ENCODE measurements at regions not wholly inside any gene's neighbourhood (a gene's known extent, or its start where the extent isn't known, plus 50 kb on each side); places are given as distances from the start of the nearest gene placed in this dataset.

DNA sequence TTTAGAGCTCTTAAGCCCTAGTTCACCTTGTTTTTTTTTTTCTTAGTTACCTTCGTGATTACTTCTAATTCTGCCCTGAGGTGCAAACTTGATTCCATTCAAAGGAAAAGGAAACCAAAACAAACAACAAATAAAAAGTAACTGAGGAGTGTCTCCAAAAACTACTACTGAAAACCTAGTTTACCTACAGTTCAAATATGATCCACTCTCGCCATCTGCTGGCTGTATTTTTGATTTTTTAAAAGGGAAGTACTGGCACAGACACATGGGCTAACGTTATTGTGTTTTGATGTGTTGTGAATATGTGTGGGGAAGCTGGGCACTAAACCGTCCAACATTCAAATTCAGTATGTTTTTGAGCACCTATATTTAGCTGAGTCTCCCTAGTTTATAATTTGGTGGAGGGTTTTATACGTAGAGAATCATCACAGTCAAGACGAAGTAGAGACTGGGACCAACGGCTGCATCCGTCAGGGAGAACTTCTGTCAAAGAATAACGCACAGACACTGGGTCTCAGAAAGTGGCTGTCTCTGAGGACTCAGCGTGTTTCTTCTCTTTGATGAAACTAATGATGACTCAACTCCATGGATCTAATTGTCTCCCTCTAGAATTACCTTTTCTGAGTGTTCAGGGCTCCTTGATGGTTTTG lies 373.5 kb upstream of the BTBD3 start:
- no peak overlapping the region for H3K4me3 ChIP-seq (ENCODE audit: low read length)
- H3K9me3 ChIP-seq (ENCODE audit: control insufficient read depth, low read length): no peaks in the 10 kb centered on the region
- no peaks in the 10 kb centered on the region for H3K27me3 ChIP-seq (ENCODE audit: control insufficient read depth, insufficient read depth)
- no peak overlapping the region for H3K27ac ChIP-seq (ENCODE audit: low read length)
- H3K4me1 ChIP-seq (ENCODE audit: control insufficient read depth, insufficient read depth, low read length): no peaks in the 10 kb centered on the region
- ATAC-seq: peak in 1 of 2 donors; percentile 65
- intact Hi-C loops (cut with DNase I): loop anchor here (5.0 to 10.0 kb wide), 4 partner anchors 989 to 1569 kb away; no protein-coding TSS in a partner anchor
- no peak for DNase-seq
- 12% methylated on average over 10 of the region's 10 CpGs for WGBS

DNA sequence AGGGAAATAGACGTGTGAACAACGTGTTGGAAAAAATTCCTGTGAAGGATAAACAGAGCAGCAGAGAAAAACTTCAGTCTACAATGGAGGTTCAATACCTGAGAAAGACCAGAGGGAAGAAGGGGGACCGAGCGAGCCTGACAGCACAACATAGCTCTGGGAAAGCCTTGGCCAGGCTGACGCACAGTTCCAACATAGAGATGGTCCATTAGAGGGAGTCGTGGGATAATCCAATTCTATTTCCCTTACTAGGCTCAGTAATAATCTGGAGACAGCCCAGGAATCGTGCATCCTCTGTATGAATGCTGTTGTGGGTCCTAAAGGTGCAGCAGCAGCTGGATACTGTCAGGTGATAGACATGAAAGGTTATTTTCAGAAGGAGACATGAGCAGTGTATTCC lies 370.8 kb upstream of the BTBD3 start:
- ATAC-seq: no peak
- H3K4me3 ChIP-seq (ENCODE audit: low read length): no peak overlapping the region
- no peaks in the 10 kb centered on the region for H3K4me1 ChIP-seq (ENCODE audit: control insufficient read depth, insufficient read depth, low read length)
- H3K9me3 ChIP-seq (ENCODE audit: control insufficient read depth, low read length): no peaks in the 10 kb centered on the region
- H3K27me3 ChIP-seq (ENCODE audit: control insufficient read depth, insufficient read depth): no peaks in the 10 kb centered on the region
- intact Hi-C loops (cut with DNase I): loop anchor here (5.0 to 10.0 kb wide), 4 partner anchors 990 to 1572 kb away; no protein-coding TSS in a partner anchor
- no peak overlapping the region for H3K27ac ChIP-seq (ENCODE audit: low read length)
- no peak for DNase-seq
- WGBS: 60% methylated on average over 7 of the region's 7 CpGs

DNA sequence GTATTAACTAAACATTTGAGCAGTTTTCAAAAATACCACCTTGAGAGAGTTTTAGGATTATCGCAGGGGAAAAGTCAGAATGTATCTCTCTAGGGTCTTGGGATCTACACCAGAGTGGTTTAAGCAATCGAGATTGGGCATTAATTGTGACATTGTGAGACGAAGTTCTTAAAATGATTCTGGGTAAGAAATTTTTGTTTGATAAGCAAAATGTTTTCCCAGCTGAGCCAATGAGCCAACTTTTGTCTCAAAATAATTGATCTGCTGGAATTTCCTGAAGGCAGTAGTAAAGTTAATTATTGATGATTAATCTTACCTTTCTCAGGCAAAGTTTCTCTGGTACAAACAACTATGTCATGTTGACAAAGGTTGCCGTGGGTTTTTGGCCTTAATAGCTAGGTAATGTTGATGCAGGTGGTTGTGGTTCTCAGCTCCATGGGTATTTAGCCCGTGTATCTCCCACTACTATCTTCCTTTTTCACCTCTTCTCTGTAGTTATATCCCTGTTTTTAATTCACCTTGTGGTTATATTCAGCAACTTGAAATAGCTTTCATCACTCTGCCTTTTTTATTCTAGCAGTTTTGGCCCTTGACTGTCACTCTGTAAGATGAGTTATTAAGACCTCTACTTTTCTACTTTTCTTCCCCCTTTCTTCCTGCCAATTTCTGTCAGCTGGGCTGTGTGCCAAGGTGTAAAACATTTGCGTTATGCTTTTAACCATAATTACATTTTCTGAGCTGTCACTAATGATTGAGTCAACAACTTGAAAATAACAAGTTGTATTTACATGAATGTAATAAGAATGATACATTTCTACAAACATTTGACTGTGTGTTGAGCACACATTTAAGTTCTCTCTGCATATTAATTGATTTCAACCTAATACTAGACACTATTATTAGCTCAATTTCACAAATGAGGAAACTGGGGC lies 368.3 kb upstream of the BTBD3 start:
- ATAC-seq: no peak
- WGBS: 66% methylated on average over 6 of the region's 6 CpGs
- intact Hi-C loops (cut with DNase I): loop anchor here (5.0 to 10.0 kb wide), 4 partner anchors 992 to 1575 kb away; no protein-coding TSS in a partner anchor

DNA sequence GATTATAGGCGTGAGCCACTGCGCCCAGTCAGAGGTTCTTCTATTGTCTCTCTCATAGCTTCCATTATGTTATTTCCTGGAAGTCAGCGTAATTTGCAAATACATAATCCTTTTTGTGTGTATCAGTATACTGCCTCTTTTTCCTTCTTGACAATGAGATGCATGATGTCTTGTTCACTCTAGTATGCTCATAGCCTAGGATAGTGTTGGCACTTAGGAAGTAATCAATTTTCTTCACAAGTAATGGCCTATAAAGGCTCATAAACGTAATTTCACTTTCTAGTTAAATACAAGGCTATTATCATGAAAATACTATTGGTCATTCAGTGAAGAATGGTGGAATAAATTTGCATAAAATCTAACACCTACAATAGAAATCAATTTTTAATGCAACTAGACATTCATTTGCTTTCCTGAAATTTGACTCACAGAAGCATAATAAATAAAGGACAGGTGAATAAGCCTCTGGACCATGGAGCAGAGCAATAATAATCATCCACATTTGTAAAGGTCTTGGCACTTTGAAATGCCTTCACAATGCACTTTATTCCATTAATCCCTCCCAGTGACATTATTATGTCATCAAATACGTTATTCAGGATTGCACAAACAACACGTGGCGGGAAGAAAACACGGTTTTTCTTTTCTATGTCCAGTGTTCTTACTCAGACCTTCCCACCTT lies 366.9 kb upstream of the BTBD3 start:
- Histone ChIP-seq H3K4me1 (ENCODE audit: control insufficient read depth, insufficient read depth, low read length) (no peaks in the 10 kb centered on the region), H3K27ac (ENCODE audit: low read length) (no peak overlapping the region), H3K27me3 (ENCODE audit: control insufficient read depth, insufficient read depth) (no peaks in the 10 kb centered on the region), H3K9me3 (ENCODE audit: control insufficient read depth, low read length) (no peaks in the 10 kb centered on the region), H3K4me3 (ENCODE audit: low read length) (no peak overlapping the region)
- DNase-seq (no peak), ATAC-seq (no peak)
- 80% methylated on average over 8 of the region's 8 CpGs for WGBS
- intact Hi-C loops (cut with DNase I): no loop called here

More for the DNA sequence above, 368.3 kb upstream of the BTBD3 start:
- H3K4me3 ChIP-seq (ENCODE audit: low read length): no peak overlapping the region
- H3K27ac ChIP-seq (ENCODE audit: low read length): no peak overlapping the region
- DNase-seq: no peak
- H3K27me3 ChIP-seq (ENCODE audit: control insufficient read depth, insufficient read depth): no peaks in the 10 kb centered on the region
- no peaks in the 10 kb centered on the region for H3K9me3 ChIP-seq (ENCODE audit: control insufficient read depth, low read length)
- H3K4me1 ChIP-seq (ENCODE audit: control insufficient read depth, insufficient read depth, low read length): no peaks in the 10 kb centered on the region

DNA sequence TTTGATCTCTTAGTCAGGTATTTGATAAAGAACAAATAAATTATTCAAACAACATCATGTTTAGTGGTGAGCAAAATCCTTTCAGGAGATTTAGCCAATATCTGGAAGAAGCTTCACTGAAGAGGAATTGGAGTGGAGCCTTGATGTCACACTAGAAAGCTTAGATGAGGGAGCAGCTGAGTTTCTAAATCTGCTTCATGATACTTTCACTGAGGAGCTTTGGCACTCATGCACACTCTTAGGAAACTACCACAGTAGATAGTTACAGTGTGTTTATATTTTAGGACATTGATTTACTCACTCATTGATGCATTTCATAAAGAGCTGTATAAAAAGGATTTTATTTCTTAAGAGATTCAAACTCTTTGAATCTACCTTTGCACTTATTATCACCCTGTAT lies 366.2 kb upstream of the BTBD3 start:
- Histone ChIP-seq H3K4me1 (ENCODE audit: control insufficient read depth, insufficient read depth, low read length) (no peaks in the 10 kb centered on the region), H3K27ac (ENCODE audit: low read length) (no peak overlapping the region), H3K4me3 (ENCODE audit: low read length) (no peak overlapping the region), H3K9me3 (ENCODE audit: control insufficient read depth, low read length) (no peaks in the 10 kb centered on the region), H3K27me3 (ENCODE audit: control insufficient read depth, insufficient read depth) (no peaks in the 10 kb centered on the region)
- DNase-seq (no peak), ATAC-seq (no peak)
- intact Hi-C loops (cut with DNase I): no loop called here

- WGBS: 54% methylated on average over 4 of the region's 4 CpGs
- Histone ChIP-seq H3K27ac (ENCODE audit: low read length) (no peak overlapping the region), H3K27me3 (ENCODE audit: control insufficient read depth, insufficient read depth) (no peaks in the 10 kb centered on the region), H3K4me1 (ENCODE audit: control insufficient read depth, insufficient read depth, low read length) (no peaks in the 10 kb centered on the region), H3K9me3 (ENCODE audit: control insufficient read depth, low read length) (no peaks in the 10 kb centered on the region), H3K4me3 (ENCODE audit: low read length) (no peak overlapping the region)
- DNase-seq: no peak
- intact Hi-C loops (cut with DNase I): no loop called here
- no peak for ATAC-seq
These were observed 364.1 kb upstream of the BTBD3 start for GRCh38 chr20:11553603-11554002.

GRCh38 chr20:11555510-11555909 lies 362.2 kb upstream of the BTBD3 start:
- Histone ChIP-seq H3K27ac (ENCODE audit: low read length) (no peak overlapping the region), H3K9me3 (ENCODE audit: control insufficient read depth, low read length) (no peaks in the 10 kb centered on the region), H3K27me3 (ENCODE audit: control insufficient read depth, insufficient read depth) (no peaks in the 10 kb centered on the region), H3K4me1 (ENCODE audit: control insufficient read depth, insufficient read depth, low read length) (no peaks in the 10 kb centered on the region), H3K4me3 (ENCODE audit: low read length) (no peak overlapping the region)
- 94% methylated on average over 2 of the region's 2 CpGs for WGBS
- no peak for ATAC-seq
- intact Hi-C loops (cut with DNase I): no loop called here
- no peak for DNase-seq

DNA sequence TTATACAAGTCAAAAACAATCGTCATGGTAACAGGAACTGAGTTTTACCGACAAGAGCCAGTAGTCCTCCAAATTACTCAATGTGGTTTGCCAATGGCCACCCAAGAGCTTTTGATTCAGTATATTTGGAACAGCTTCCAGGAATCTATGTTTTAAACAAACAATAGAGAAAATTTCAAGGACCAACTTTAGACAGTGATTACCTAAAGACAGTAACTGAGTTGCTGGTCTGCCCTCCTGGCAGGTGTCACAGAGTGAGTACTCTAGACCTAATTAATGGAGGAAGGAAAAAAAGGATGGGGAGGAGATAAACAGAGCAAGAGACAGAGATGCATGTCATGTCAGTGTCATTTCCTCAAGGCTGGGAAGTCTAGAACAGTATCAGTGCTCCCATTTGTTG lies 361.3 kb upstream of the BTBD3 start:
- no peak overlapping the region for H3K27ac ChIP-seq (ENCODE audit: low read length)
- 72% methylated on average over 2 of the region's 2 CpGs for WGBS
- ATAC-seq (no peak), DNase-seq (no peak)
- intact Hi-C loops (cut with DNase I): no loop called here
- no peaks in the 10 kb centered on the region for H3K9me3 ChIP-seq (ENCODE audit: control insufficient read depth, low read length)
- no peaks in the 10 kb centered on the region for H3K4me1 ChIP-seq (ENCODE audit: control insufficient read depth, insufficient read depth, low read length)
- H3K4me3 ChIP-seq (ENCODE audit: low read length): no peak overlapping the region
- no peaks in the 10 kb centered on the region for H3K27me3 ChIP-seq (ENCODE audit: control insufficient read depth, insufficient read depth)

DNA sequence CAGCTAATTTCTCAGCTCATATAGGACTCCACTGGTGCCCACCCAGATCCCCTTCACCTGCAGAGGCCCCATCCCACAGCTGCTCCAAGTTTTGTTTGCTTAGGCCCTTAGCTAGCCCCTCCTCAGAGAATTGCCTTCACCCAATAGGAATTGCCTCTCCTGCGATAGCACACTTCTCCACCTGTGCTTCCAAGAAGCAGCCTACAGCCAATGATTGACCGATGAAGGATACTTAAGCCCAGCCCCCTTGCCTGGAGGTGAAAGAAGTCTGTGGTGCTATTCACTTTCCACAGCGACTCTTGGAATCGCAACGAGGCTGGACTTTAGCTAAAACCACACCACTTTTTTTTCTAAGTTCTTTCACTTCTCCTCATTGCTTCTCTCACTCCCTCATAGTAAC lies 353.2 kb upstream of the BTBD3 start:
- DNase-seq (no peak), ATAC-seq (no peak)
- Histone ChIP-seq H3K27ac (ENCODE audit: low read length) (no peak overlapping the region), H3K4me1 (ENCODE audit: control insufficient read depth, insufficient read depth, low read length) (no peaks in the 10 kb centered on the region), H3K9me3 (ENCODE audit: control insufficient read depth, low read length) (no peaks in the 10 kb centered on the region), H3K4me3 (ENCODE audit: low read length) (no peak overlapping the region), H3K27me3 (ENCODE audit: control insufficient read depth, insufficient read depth) (no peaks in the 10 kb centered on the region)
- WGBS: 85% methylated on average over 5 of the region's 5 CpGs
- intact Hi-C loops (cut with DNase I): no loop called here

GRCh38 chr20:11569163-11569562 lies 348.5 kb upstream of the BTBD3 start:
- no peaks in the 10 kb centered on the region for H3K4me1 ChIP-seq (ENCODE audit: control insufficient read depth, insufficient read depth, low read length)
- H3K27ac ChIP-seq (ENCODE audit: low read length): no peak overlapping the region
- intact Hi-C loops (cut with DNase I): no loop called here
- H3K27me3 ChIP-seq (ENCODE audit: control insufficient read depth, insufficient read depth): no peaks in the 10 kb centered on the region
- H3K9me3 ChIP-seq (ENCODE audit: control insufficient read depth, low read length): no peaks in the 10 kb centered on the region
- 48% methylated on average over 5 of the region's 5 CpGs for WGBS
- DNase-seq: no peak
- H3K4me3 ChIP-seq (ENCODE audit: low read length): no peak overlapping the region
- no peak for ATAC-seq

DNA sequence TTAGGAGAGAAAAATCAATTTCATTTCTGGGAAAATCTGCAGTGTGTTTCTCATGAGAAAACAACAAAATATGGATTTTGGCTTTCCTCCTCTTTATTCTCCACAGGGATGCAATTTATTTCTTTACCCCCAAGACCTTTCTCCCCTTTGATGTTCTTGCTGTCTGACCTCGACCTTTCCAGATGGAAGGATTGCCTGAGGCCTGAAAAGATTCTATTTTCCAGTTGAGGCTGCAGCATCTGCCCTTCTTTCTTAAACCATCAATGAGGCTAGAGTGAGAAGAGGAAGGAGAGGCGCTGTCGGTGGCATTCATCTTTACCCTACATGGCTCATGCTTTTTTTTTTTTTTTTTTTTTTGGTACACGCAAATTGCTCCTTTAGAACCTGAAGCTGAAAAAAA lies 344.2 kb upstream of the BTBD3 start:
- no peaks in the 10 kb centered on the region for H3K27me3 ChIP-seq (ENCODE audit: control insufficient read depth, insufficient read depth)
- H3K9me3 ChIP-seq (ENCODE audit: control insufficient read depth, low read length): no peaks in the 10 kb centered on the region
- 77% methylated on average over 4 of the region's 4 CpGs for WGBS
- H3K4me3 ChIP-seq (ENCODE audit: low read length): no peak overlapping the region
- DNase-seq: no peak
- no peak overlapping the region for H3K27ac ChIP-seq (ENCODE audit: low read length)
- intact Hi-C loops (cut with DNase I): no loop called here
- no peak for ATAC-seq
- H3K4me1 ChIP-seq (ENCODE audit: control insufficient read depth, insufficient read depth, low read length): no peaks in the 10 kb centered on the region

All from right cardiac atrium (tissue), 5 donors.